ENCODE measurements at regions not wholly inside any gene's neighbourhood (a gene's known extent, or its start where the extent isn't known, plus 50 kb on each side); places are given as distances from the start of the nearest gene placed in this dataset.

DNA sequence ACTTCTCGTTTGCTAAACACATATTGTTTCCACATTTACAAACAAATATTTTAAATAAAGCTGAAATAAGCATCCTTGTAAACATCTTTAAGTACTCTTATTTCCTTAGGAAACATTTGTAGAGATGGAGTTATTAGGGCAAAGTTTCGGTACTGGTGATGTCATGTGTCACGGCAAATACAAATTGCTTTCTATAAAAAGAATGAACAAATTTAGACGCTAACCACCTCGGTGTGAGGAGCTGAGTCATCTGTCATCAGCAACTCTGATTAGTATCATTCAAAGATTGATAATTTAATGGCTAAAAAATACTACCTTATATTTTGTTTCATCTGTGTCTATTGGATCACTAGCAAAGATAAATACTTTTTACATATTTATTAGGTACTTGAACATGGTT, 982.0 kb downstream of the VRK1 start (continued):
- TF ChIP-seq, protein P1, sequence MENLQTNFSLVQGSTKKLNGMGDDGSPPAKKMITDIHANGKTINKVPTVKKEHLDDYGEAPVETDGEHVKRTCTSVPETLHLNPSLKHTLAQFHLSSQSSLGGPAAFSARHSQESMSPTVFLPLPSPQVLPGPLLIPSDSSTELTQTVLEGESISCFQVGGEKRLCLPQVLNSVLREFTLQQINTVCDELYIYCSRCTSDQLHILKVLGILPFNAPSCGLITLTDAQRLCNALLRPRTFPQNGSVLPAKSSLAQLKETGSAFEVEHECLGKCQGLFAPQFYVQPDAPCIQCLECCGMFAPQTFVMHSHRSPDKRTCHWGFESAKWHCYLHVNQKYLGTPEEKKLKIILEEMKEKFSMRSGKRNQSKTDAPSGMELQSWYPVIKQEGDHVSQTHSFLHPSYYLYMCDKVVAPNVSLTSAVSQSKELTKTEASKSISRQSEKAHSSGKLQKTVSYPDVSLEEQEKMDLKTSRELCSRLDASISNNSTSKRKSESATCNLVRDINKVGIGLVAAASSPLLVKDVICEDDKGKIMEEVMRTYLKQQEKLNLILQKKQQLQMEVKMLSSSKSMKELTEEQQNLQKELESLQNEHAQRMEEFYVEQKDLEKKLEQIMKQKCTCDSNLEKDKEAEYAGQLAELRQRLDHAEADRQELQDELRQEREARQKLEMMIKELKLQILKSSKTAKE (CRISPR knock-in tag; IDR thresholded peaks at IDR 0.05; ENCODE audit: borderline replicate concordance): no peak
- TF ChIP-seq NR3C1 (CRISPR knock-in tag; IDR thresholded peaks at IDR 0.05): no peak
- TF ChIP-seq, protein P2, sequence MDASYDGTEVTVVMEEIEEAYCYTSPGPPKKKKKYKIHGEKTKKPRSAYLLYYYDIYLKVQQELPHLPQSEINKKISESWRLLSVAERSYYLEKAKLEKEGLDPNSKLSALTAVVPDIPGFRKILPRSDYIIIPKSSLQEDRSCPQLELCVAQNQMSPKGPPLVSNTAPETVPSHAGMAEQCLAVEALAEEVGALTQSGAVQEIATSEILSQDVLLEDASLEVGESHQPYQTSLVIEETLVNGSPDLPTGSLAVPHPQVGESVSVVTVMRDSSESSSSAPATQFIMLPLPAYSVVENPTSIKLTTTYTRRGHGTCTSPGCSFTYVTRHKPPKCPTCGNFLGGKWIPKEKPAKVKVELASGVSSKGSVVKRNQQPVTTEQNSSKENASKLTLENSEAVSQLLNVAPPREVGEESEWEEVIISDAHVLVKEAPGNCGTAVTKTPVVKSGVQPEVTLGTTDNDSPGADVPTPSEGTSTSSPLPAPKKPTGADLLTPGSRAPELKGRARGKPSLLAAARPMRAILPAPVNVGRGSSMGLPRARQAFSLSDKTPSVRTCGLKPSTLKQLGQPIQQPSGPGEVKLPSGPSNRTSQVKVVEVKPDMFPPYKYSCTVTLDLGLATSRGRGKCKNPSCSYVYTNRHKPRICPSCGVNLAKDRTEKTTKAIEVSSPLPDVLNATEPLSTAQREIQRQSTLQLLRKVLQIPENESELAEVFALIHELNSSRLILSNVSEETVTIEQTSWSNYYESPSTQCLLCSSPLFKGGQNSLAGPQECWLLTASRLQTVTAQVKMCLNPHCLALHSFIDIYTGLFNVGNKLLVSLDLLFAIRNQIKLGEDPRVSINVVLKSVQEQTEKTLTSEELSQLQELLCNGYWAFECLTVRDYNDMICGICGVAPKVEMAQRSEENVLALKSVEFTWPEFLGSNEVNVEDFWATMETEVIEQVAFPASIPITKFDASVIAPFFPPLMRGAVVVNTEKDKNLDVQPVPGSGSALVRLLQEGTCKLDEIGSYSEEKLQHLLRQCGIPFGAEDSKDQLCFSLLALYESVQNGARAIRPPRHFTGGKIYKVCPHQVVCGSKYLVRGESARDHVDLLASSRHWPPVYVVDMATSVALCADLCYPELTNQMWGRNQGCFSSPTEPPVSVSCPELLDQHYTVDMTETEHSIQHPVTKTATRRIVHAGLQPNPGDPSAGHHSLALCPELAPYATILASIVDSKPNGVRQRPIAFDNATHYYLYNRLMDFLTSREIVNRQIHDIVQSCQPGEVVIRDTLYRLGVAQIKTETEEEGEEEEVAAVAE (CRISPR knock-in tag; IDR thresholded peaks at IDR 0.05; ENCODE audit: borderline replicate concordance): no peak

DNA sequence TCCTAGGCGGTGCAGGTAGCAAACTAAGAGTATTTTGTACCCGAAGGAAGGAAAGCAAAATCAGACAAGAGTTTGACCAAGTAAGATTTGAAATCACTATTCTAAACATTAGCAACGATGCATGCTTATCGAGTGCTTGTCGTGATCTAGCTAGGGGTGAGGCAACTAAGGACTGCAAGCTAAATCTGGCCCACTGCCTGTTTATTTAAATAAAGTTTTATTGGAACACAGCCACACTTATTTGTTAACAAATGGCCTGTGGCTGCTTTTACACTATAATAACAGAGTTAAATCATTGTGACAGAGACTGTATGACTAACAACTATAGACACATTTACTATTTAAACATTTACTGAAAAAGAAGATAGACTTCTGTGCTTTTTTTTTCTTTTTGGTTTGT, 983.6 kb downstream of the VRK1 start:
- H4K20me1 ChIP-seq (ENCODE audit: insufficient read depth, low read length): no peaks in the 10 kb centered on the region
- in situ Hi-C loops (cut with HindIII; ENCODE audit: extremely low pct_ligation_motif_present, low pct_unique_long_range_greater_than_20kb): no loop called here
- no peak overlapping the region for H3K4me2 ChIP-seq (ENCODE audit: low read depth, low read length)
- H3K4me3 ChIP-seq (replicated peaks in 1 of 3; ENCODE audit: insufficient read depth in 1 of 3, low read depth in 2 of 3, low read length in 3 of 3): no peak overlapping the region
- H3K4me1 ChIP-seq (ENCODE audit: insufficient read depth, low read length): no peaks in the 10 kb centered on the region
- no peaks in the 10 kb centered on the region for H3K79me2 ChIP-seq (ENCODE audit: insufficient read depth, low read length)
- no peak for ATAC-seq
- no peak for DNase-seq (ENCODE audit: low spot score)
- H3K27me3 ChIP-seq (ENCODE audit: control insufficient read depth in 1 of 2, insufficient read depth in 2 of 2, low read length in 2 of 2): no peaks in the 10 kb centered on the region
- ChIA-PET POLR2A (no interaction called here), CTCF (ENCODE audit: low intra/inter-chr PET ratio, low total read pairs) (no interaction called here)
- H3K9me3 ChIP-seq (ENCODE audit: low read length): peaks cover 59% of the 10 kb centered on the region
- no peak overlapping the region for H3K27ac ChIP-seq (ENCODE audit: extremely low read length, insufficient read depth, low read length)
- intact Hi-C loops (cut with micrococcal nuclease; ENCODE audit: unreplicated experiment): no loop called here
- WGBS (ENCODE audit: low lambda C conversion rate): 46% methylated on average over 5 of the region's 5 CpGs
- no peak overlapping the region for H3K9ac ChIP-seq (ENCODE audit: insufficient read depth, low read depth, low read length)
- BruUV-seq (replicated peaks): no TSS peak
- FAIRE-seq: no peak
- no peak overlapping the region for H2AFZ ChIP-seq (ENCODE audit: low read length)
- H3K36me3 ChIP-seq (replicated peaks in 1 of 2; ENCODE audit: control insufficient read depth in 1 of 2, insufficient read depth in 2 of 2, low read length in 2 of 2): no peaks in the 10 kb centered on the region
- TF ChIP-seq ASH2L (IDR thresholded peaks at IDR 0.05; ENCODE audit: insufficient read length, low read depth, low read length) (no peak), ZMYM2 (CRISPR knock-in tag; IDR thresholded peaks at IDR 0.05) (no peak), KLF6 (CRISPR knock-in tag; IDR thresholded peaks at IDR 0.05) (no peak), CENPX (CRISPR knock-in tag; IDR thresholded peaks at IDR 0.05) (no peak), ZNF530 (CRISPR knock-in tag; IDR thresholded peaks at IDR 0.05; ENCODE audit: low read depth) (no peak), SP1 (IDR thresholded peaks at IDR 0.05) (no peak), SP1 (CRISPR knock-in tag; IDR thresholded peaks at IDR 0.05) (no peak), IRX3 (CRISPR knock-in tag; IDR thresholded peaks at IDR 0.05; ENCODE audit: borderline replicate concordance, low read depth) (no peak)

Data from HepG2 (cell line).